H1 (cell line): ENCODE measurements at regions not wholly inside any gene's neighbourhood (a gene's known extent, or its start where the extent isn't known, plus 50 kb on each side); places are given as distances from the start of the nearest gene placed in this dataset.
A peak's percentile ranks its signal among the peaks of the same experiment; 100 is the strongest.

Source experiments
- CTCF ChIA-PET: fragments of 300-600 bp; sonication (Branson Sonifier 250); formaldehyde crosslinking; loops from one replicate; lab custom pipeline; 2021; ENCODE audit not compliant: partially characterized antibody; lab: Charles Lee
- POLR2A ChIA-PET: fragments of 300-600 bp; sonication (Branson Sonifier 250); formaldehyde crosslinking; loops from one replicate; lab custom pipeline; 2021; ENCODE audit warnings: inconsistent platforms; ENCODE audit not compliant: partially characterized antibody; lab: Charles Lee
- DNase-seq, 2 experiments: peaks; one replicate each; pipeline versions ENCODE4 v3.0.0 to v3.0.0-alpha.2; 2010 to 2022; ENCODE audit warnings: low spot score in 2 of 2, low read depth in 1 of 2, mixed read lengths in 1 of 2
- FAIRE-seq: peaks from 2 replicates; lab custom pipeline; 2011; peaks lifted over from hg19 to GRCh38; lab: Jason Lieb, UNC
- H2AFZ ChIP-seq: 2 replicates; pipeline ENCODE4 v1.8.1; 2012; ENCODE audit warnings: low read length, inconsistent platforms
- H2AK5ac ChIP-seq: 2 replicates; pipeline ENCODE4 v1.6.1; 2013; ENCODE audit warnings: low read depth, low read length
- H2BK120ac ChIP-seq: replicated peaks from 2 replicates; pipeline ENCODE3; 2013; ENCODE audit warnings: low read depth, low read length, inconsistent platforms
- H2BK12ac ChIP-seq: 2 replicates; pipeline ENCODE4 v1.6.1; 2013; ENCODE audit warnings: low read depth, low read length
- H2BK15ac ChIP-seq: 2 replicates; pipeline ENCODE4 v1.6.1; 2013; ENCODE audit warnings: low read length
- H2BK20ac ChIP-seq: 2 replicates; pipeline ENCODE4 v1.6.1; 2013; ENCODE audit warnings: low read length
- H2BK5ac ChIP-seq: 2 replicates; pipeline ENCODE4 v1.6.1; 2013; ENCODE audit warnings: low read depth, low read length
- H3K14ac ChIP-seq: 2 replicates; pipeline ENCODE4 v1.6.1; 2013; ENCODE audit warnings: inconsistent platforms; ENCODE audit not compliant: insufficient read length
- H3K18ac ChIP-seq: 2 replicates; pipeline ENCODE4 v1.6.1; 2013; ENCODE audit warnings: low read length; ENCODE audit errors: extremely low read depth
- H3K23ac ChIP-seq: 2 replicates; pipeline ENCODE4 v1.6.1; 2013; ENCODE audit warnings: inconsistent platforms; ENCODE audit not compliant: insufficient read length
- H3K23me2 ChIP-seq: 2 replicates; pipeline ENCODE4 v1.6.1; 2013; ENCODE audit warnings: low read depth, low read length
- H3K27ac ChIP-seq: 2 replicates; pipeline ENCODE4 v1.6.1; 2011; ENCODE audit warnings: low read depth, low read length, inconsistent platforms
- H3K27me3 ChIP-seq, 4 experiments: replicated peaks in 1 of 4; 1 replicate in 1 of 4; 2 replicates in 3 of 4; pipeline versions ENCODE4 v1.6.1 to v1.8.1; 2011 to 2013; ENCODE audit warnings: low read length in 3 of 4, mild to moderate bottlenecking in 3 of 4, inconsistent platforms in 2 of 4, mixed read lengths in 2 of 4, moderate library complexity in 1 of 4; ENCODE audit not compliant: control insufficient read depth in 3 of 4, insufficient read depth in 3 of 4; ENCODE audit errors: extremely low read depth in 1 of 4
- H3K36me3 ChIP-seq, 4 experiments: 2 replicates each; pipeline versions ENCODE4 v1.6.1 to v1.8.1; 2011 to 2013; ENCODE audit warnings: mild to moderate bottlenecking in 4 of 4, low read length in 3 of 4, moderate library complexity in 2 of 4, control low read depth in 1 of 4, inconsistent platforms in 1 of 4; ENCODE audit not compliant: insufficient read depth in 4 of 4, control insufficient read depth in 2 of 4
- H3K4ac ChIP-seq: replicated peaks from 2 replicates; pipeline ENCODE3; 2013; ENCODE audit warnings: low read length, low read depth, mixed read lengths, inconsistent platforms; ENCODE audit not compliant: insufficient read length
- H3K4me1 ChIP-seq, 4 experiments: replicated peaks in 1 of 4; 1 replicate in 1 of 4; 2 replicates in 3 of 4; pipeline versions ENCODE4 v1.6.1 to v1.8.1; 2011 to 2013; ENCODE audit warnings: low read length in 3 of 4, inconsistent platforms in 2 of 4, mixed read lengths in 1 of 4; ENCODE audit not compliant: insufficient read depth in 4 of 4, control insufficient read depth in 3 of 4
- H3K4me2 ChIP-seq, 2 experiments: 2 replicates each; pipeline versions ENCODE4 v1.6.1 to v1.8.1; 2011 to 2013; ENCODE audit warnings: low read depth in 2 of 2, low read length in 2 of 2, control low read depth in 1 of 2, inconsistent platforms in 1 of 2, mild to moderate bottlenecking in 1 of 2; ENCODE audit not compliant: insufficient read depth in 1 of 2
- H3K4me3 ChIP-seq, 4 experiments: fragments of 200-600, 300-600 bp in 1 of 4; sonication (generic), shearing (Covaris generic), sonication (Bioruptor Twin) in 1 of 4; 2 replicates each; pipeline versions ENCODE4 v1.5.1 to v1.8.1; 2011 to 2016; ENCODE audit warnings: low read length in 4 of 4, low read depth in 3 of 4, control low read depth in 2 of 4, inconsistent platforms in 2 of 4, mild to moderate bottlenecking in 2 of 4, mixed read lengths in 1 of 4, moderate library complexity in 1 of 4; ENCODE audit not compliant: insufficient read depth in 2 of 4; ENCODE audit errors: extremely low read depth in 1 of 4
- H3K56ac ChIP-seq: replicated peaks from 2 replicates; pipeline ENCODE3; 2013; ENCODE audit warnings: low read depth, mild to moderate bottlenecking, mixed read lengths, low read length, inconsistent platforms; ENCODE audit not compliant: insufficient read length
- H3K79me1 ChIP-seq: 2 replicates; pipeline ENCODE4 v1.6.1; 2013; ENCODE audit warnings: low read depth, low read length, control low read depth
- H3K79me2 ChIP-seq, 2 experiments: 2 replicates each; pipeline versions ENCODE4 v1.6.1 to v1.8.1; 2012 to 2013; ENCODE audit warnings: low read length in 2 of 2, mild to moderate bottlenecking in 2 of 2, inconsistent platforms in 1 of 2; ENCODE audit not compliant: insufficient read depth in 2 of 2, control insufficient read depth in 1 of 2
- H3K9ac ChIP-seq, 4 experiments: replicated peaks in 1 of 4; 1 replicate in 1 of 4; 2 replicates in 3 of 4; pipeline versions ENCODE4 v1.6.1 to v1.8.1; 2011 to 2013; ENCODE audit warnings: low read depth in 3 of 4, low read length in 3 of 4, control low read depth in 2 of 4, mild to moderate bottlenecking in 2 of 4, moderate library complexity in 2 of 4, inconsistent platforms in 1 of 4; ENCODE audit errors: extremely low read depth in 1 of 4
- H3K9me3 ChIP-seq, 2 experiments: 2 replicates each; pipeline versions ENCODE4 v1.6.1 to v1.8.1; 2012 to 2013; ENCODE audit warnings: mild to moderate bottlenecking in 2 of 2, moderate library complexity in 2 of 2, control low read depth in 1 of 2, inconsistent platforms in 1 of 2, low read depth in 1 of 2, low read length in 1 of 2, mixed read lengths in 1 of 2; ENCODE audit not compliant: insufficient read depth in 2 of 2
- H4K20me1 ChIP-seq, 2 experiments: replicated peaks in 1 of 2; 2 replicates each; pipeline versions ENCODE3 to v1.8.1; 2011 to 2013; ENCODE audit warnings: inconsistent platforms in 2 of 2, low read length in 2 of 2, mild to moderate bottlenecking in 1 of 2; ENCODE audit not compliant: insufficient read depth in 2 of 2, control insufficient read depth in 1 of 2
- H4K5ac ChIP-seq: 2 replicates; pipeline ENCODE4 v1.6.1; 2013; ENCODE audit warnings: low read length, low read depth, mixed read lengths, inconsistent platforms; ENCODE audit not compliant: insufficient read length
- H4K8ac ChIP-seq: 2 replicates; pipeline ENCODE4 v1.8.0; 2013; ENCODE audit warnings: mild to moderate bottlenecking, moderate library complexity, low read length, inconsistent platforms; ENCODE audit not compliant: insufficient read depth; ENCODE audit errors: extremely low read depth
- H4K91ac ChIP-seq: replicated peaks from 2 replicates; pipeline ENCODE3; 2013; ENCODE audit warnings: low read length, mixed read lengths, inconsistent platforms; ENCODE audit not compliant: insufficient read length
- CBX5 ChIP-seq: fragments of 300-800, 300-1000 bp; sonication (generic); IDR thresholded peaks from 2 replicates; pipeline ENCODE4 v1.7.1; 2016; ENCODE audit warnings: antibody characterized with exemption, low read length, low read depth
- CTCF ChIP-seq, 3 experiments: IDR thresholded peaks; 1 replicate in 2 of 3; 2 replicates in 1 of 3; pipeline versions ENCODE4 v1.5.1 to v1.6.1; 2011; ENCODE audit warnings: low read length in 3 of 3, mild to moderate bottlenecking in 3 of 3, inconsistent platforms in 2 of 3, low read depth in 1 of 3, moderate library complexity in 1 of 3; ENCODE audit not compliant: insufficient read depth in 1 of 3; ENCODE audit errors: control extremely low read depth in 1 of 3
- EZH2 ChIP-seq: fragments of 200-600 bp; sonication (generic); IDR thresholded peaks from 2 replicates; pipeline ENCODE4 v1.7.1; 2012; ENCODE audit warnings: low read depth, mild to moderate bottlenecking, moderate library complexity, low read length, inconsistent platforms; ENCODE audit not compliant: severe bottlenecking
- RAD21 ChIP-seq, 2 experiments: IDR thresholded peaks in 1 of 2; conservative IDR thresholded peaks in 1 of 2; 2 replicates each; pipeline ENCODE4 v1.6.1; 2011; ENCODE audit warnings: low read depth in 2 of 2, low read length in 2 of 2, improper control_type of control experiment in 1 of 2, inconsistent platforms in 1 of 2, mild to moderate bottlenecking in 1 of 2, moderate library complexity in 1 of 2
- WGBS, 2 experiments: shearing (Covaris generic) in 1 of 2; methylation state at CpG; one replicate each; pipeline versions ENCODE4 v1.1.6 to v1.1.7; 2013 to 2015; ENCODE audit warnings: low lambda C conversion rate in 2 of 2, mixed read lengths in 2 of 2, inconsistent platforms in 1 of 2, low coverage in 1 of 2, missing lambda C conversion rate in 1 of 2; ENCODE audit not compliant: insufficient replicate concordance in 2 of 2, insufficient coverage in 1 of 2, insufficient read length in 1 of 2; ENCODE audit errors: extremely low coverage in 1 of 2, missing lambda C conversion rate in 1 of 2; 5-methylcytosine and 5-hydroxymethylcytosine counted together

DNA sequence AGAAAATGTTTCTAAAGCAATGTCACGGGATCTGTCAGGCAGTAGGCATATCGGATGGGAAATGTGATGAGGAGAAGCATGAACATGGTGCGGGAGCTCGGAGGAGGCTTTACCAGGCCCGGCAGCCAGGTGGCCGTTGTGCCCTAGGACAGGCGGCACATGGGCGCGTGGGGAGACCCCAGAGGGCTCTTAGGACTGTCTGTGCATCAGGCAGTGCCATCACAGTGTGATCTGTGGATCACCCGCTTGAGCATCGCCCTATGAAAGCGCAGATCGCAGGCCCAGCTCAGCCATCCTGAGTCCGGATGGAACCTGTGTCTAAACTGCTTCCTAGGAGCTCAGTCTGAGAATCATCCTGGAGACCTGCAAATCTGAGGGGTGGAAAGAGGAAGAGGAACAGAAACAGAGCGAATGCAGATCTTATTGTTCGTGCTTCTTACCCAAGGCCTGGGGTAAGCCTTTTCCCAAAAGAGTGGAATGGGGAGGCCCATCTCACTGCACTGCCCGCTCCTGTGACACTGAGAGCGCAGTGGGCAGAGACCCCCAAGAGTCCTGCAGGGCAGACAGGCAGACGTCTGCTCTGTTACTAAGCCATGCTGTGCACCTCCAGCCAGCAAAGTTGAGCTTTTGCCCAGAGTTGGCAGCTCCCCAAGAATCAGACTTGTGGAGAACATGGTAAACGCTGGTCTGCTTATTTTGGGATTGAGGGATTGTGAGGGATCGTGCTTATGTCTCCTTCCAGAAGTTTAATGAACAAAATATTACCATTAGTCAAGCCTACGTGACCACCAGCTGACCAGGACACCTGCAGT, 251.0 kb downstream of the RHOU start:
- no peaks in the 10 kb centered on the region for H3K79me2 ChIP-seq
- H3K4me1 ChIP-seq = peaks cover 0 to 6% (median 2%) of the 10 kb centered on the region in 4 experiments; a peak in 5 of 7 replicates
- H2BK20ac ChIP-seq = no peak overlapping the region
- H2BK15ac ChIP-seq = peak overlapping the region; percentile 62; the same call in 1 of the 2 replicates
- ChIA-PET CTCF (interaction anchor here (0.6 to 2.7 kb wide), 15 partner anchors 10 to 291 kb away, joined by 3 to 13 read pairs (median 3); no protein-coding TSS in a partner anchor), POLR2A (no interaction called here)
- H3K9ac ChIP-seq = no peak overlapping the region
- H4K8ac ChIP-seq = peak overlapping the region; percentile 7; the same call in 1 of the 2 replicates
- 0 out of 2 replicates have a peak overlapping the region, but pooled peaks have one; percentile 5 for H2BK5ac ChIP-seq
- H3K9me3 ChIP-seq = no peaks in the 10 kb centered on the region
- peak overlapping the region; percentile 6; the same call in 1 of the 2 replicates for H3K18ac ChIP-seq
- H4K5ac ChIP-seq = no peak overlapping the region
- WGBS, 2 experiments = 90% methylated on average over 22 of the region's 22 CpGs; no CpG with 5 or more reads in 1 of the 2 experiments
- no peak overlapping the region for H4K91ac ChIP-seq
- H3K4me2 ChIP-seq = no peak overlapping the region; a peak in 1 of 4 replicates
- H3K27me3 ChIP-seq = no peaks in the 10 kb centered on the region; a peak in 1 of 7 replicates
- DNase-seq = no peak
- no peak for FAIRE-seq
- no peaks in the 10 kb centered on the region for H4K20me1 ChIP-seq
- no peak overlapping the region for H2AK5ac ChIP-seq
- no peak overlapping the region for H3K56ac ChIP-seq
- no peaks in the 10 kb centered on the region for H3K36me3 ChIP-seq
- H3K23ac ChIP-seq = no peak overlapping the region
- no peak for TF ChIP-seq CBX5
- TF ChIP-seq CTCF (IDR thresholded peaks at IDR 0.05; ENCODE audit: control extremely low read depth in 1 of 3, insufficient read depth in 1 of 3, low read depth in 1 of 3, low read length in 3 of 3) = peak in 2 of 3 experiments; percentile 24 to 29; a peak in 3 of 4 replicates
- TF ChIP-seq EZH2 = no peak
- peak in 1 of 2 experiments; percentile 44; a peak in 3 of 4 replicates for TF ChIP-seq RAD21 (IDR thresholded peaks at IDR 0.05 in 1 of 2, conservative IDR thresholded peaks at IDR 0.05 in 1 of 2; ENCODE audit: low read depth in 2 of 2, low read length in 2 of 2)
- no peak overlapping the region for H3K4me3 ChIP-seq
- no peak overlapping the region for H3K4ac ChIP-seq
- H2BK120ac ChIP-seq = no peak overlapping the region
- 0 out of 2 replicates have a peak overlapping the region, but pooled peaks have one; percentile 33 for H2AFZ ChIP-seq
- no peaks in the 10 kb centered on the region for H3K23me2 ChIP-seq
- H2BK12ac ChIP-seq = no peak overlapping the region
- H3K14ac ChIP-seq = no peak overlapping the region
- H3K27ac ChIP-seq = no peak overlapping the region; the same call in 1 of the 2 replicates
- H3K79me1 ChIP-seq = no peaks in the 10 kb centered on the region
